ENCODE measurements at regions not wholly inside any gene's neighbourhood (a gene's known extent, or its start where the extent isn't known, plus 50 kb on each side); places are given as distances from the start of the nearest gene placed in this dataset.
"Not testable (repeated sequence)": the region's sequence is repeated elsewhere in the genome, so short reads cannot be mapped to it uniquely, and the experiment has no call there.

GRCh38 chr13:79646880-79647279 lies 165.9 kb downstream of the NDFIP2 start:
- DNase-seq, result no peak

GRCh38 chr13:79645569-79645968 lies 164.6 kb downstream of the NDFIP2 start:
- no peak for DNase-seq

- no peak for DNase-seq
Observed at GRCh38 chr13:79642596-79642995, 161.6 kb downstream of the NDFIP2 start.

GRCh38 chr13:79637133-79637763 lies 156.3 kb downstream of the NDFIP2 start:
- no peak for DNase-seq

GRCh38 chr13:79631051-79631659 lies 150.2 kb downstream of the NDFIP2 start:
- peak; percentile 3 for DNase-seq

- no peak for DNase-seq
Observed at GRCh38 chr13:79628463-79628862, 147.5 kb downstream of the NDFIP2 start.

GRCh38 chr13:79626924-79627323 lies 146.0 kb downstream of the NDFIP2 start:
- DNase-seq, result no peak

- DNase-seq, result no peak
Observed at GRCh38 chr13:79625517-79625916, 144.6 kb downstream of the NDFIP2 start.

GRCh38 chr13:79621902-79622301 lies 140.9 kb downstream of the NDFIP2 start:
- no peak for DNase-seq

GRCh38 chr13:79621449-79621848 lies 140.5 kb downstream of the NDFIP2 start:
- no peak for DNase-seq

- DNase-seq, result no peak
Observed at GRCh38 chr13:79614250-79614918, 133.4 kb downstream of the NDFIP2 start.

- no peak for DNase-seq
Observed at GRCh38 chr13:79612604-79613003, 131.6 kb downstream of the NDFIP2 start.

- DNase-seq, result not testable (repeated sequence)
Observed at GRCh38 chr13:79607895-79608294, 126.9 kb downstream of the NDFIP2 start.
